A549 (cell line): ENCODE measurements at regions not wholly inside any gene's neighbourhood (a gene's known extent, or its start where the extent isn't known, plus 50 kb on each side); places are given as distances from the start of the nearest gene placed in this dataset.

ENCODE experiments used
- ATAC-seq, 2 experiments: fragments of 200-7000 bp in 1 of 2; fragments of >200 bp in 1 of 2; cut with Nextera tagmentation in 1 of 2; cut with Tn5 transposase in 1 of 2; 3 replicates each; pipeline versions ENCODE4 v1.8.0 to v1.9.1; 2018 to 2020; ENCODE audit warnings: mild to moderate bottlenecking in 1 of 2, moderate library complexity in 1 of 2
- CTCF ChIA-PET: fragments of 300-600 bp; sonication (Branson Sonifier 250); formaldehyde crosslinking; extraction: SDS; loops from one replicate; lab custom pipeline; 2021; ENCODE audit warnings: antibody characterized with exemption, inconsistent platforms; lab: Yijun Ruan, JAX
- POLR2A ChIA-PET: fragments of 350-600 bp; formaldehyde crosslinking; extraction: SDS; loops from one replicate; lab custom pipeline; 2021; ENCODE audit warnings: antibody characterized with exemption, inconsistent platforms; lab: Yijun Ruan, JAX
- DNase-seq, 2 experiments: peaks; one replicate each; pipeline versions ENCODE4 v3.0.0 to v3.0.0-alpha.2; 2011 to 2016; ENCODE audit warnings: low read depth in 1 of 2, low spot score in 1 of 2
- FAIRE-seq: peaks from 2 replicates; lab custom pipeline; 2011; peaks lifted over from hg19 to GRCh38; lab: Jason Lieb, UNC
- H3K27ac ChIP-seq, 2 experiments: fragments of >200 bp; sonication (Bioruptor Twin); formaldehyde crosslinking; 3 replicates each; pipeline ENCODE4 v1.5.1; 2016 to 2017
- H3K4me1 ChIP-seq: fragments of >200 bp; sonication (Bioruptor Twin); formaldehyde crosslinking; 3 replicates; pipeline ENCODE4 v1.6.1; 2016
- H3K4me2 ChIP-seq: fragments of >200 bp; sonication (Bioruptor Twin); formaldehyde crosslinking; 3 replicates; pipeline ENCODE4 v1.6.1; 2016
- H3K4me3 ChIP-seq: fragments of >200 bp; sonication (Bioruptor Twin); formaldehyde crosslinking; 3 replicates; pipeline ENCODE4 v1.5.1; 2016
- H3K9me3 ChIP-seq: fragments of >200 bp; sonication (Bioruptor Twin); formaldehyde crosslinking; 3 replicates; pipeline ENCODE4 v1.6.1; 2016
- ATOH8 ChIP-seq: fragments of 250-450 bp; sonication (Bioruptor Pico); IDR thresholded peaks from 2 replicates; pipeline ENCODE4 v1.5.0; 2020; ENCODE audit warnings: low read depth, mild to moderate bottlenecking, moderate library complexity
- CBX8 ChIP-seq: fragments of 200-600 bp; sonication (generic); IDR thresholded peaks from 2 replicates; pipeline ENCODE4 v1.6.1; 2016
- CTCF ChIP-seq: fragments of >200 bp; sonication (Bioruptor Twin); formaldehyde crosslinking; IDR thresholded peaks from 3 replicates; pipeline ENCODE4 v1.5.1; 2016
- EHF ChIP-seq: fragments of 250-450 bp; sonication (Bioruptor Pico); IDR thresholded peaks from 2 replicates; pipeline ENCODE4 v1.5.0; 2020; ENCODE audit warnings: mild to moderate bottlenecking
- FOSB ChIP-seq: fragments of 250-450 bp; sonication (Bioruptor Pico); IDR thresholded peaks from 2 replicates; pipeline ENCODE4 v1.5.0; 2020; ENCODE audit warnings: mild to moderate bottlenecking, moderate library complexity
- FOSL2 ChIP-seq, 2 experiments: fragments of 450-650 bp in 1 of 2; fragments of >200 bp in 1 of 2; sonication (Bioruptor Twin) in 1 of 2; formaldehyde crosslinking; IDR thresholded peaks; 2 replicates each; pipeline versions ENCODE4 v1.5.0 to v1.6.1; 2016 to 2020; ENCODE audit warnings: mild to moderate bottlenecking in 1 of 2, moderate library complexity in 1 of 2
- FOXS1 ChIP-seq: fragments of 250-450 bp; sonication (Bioruptor Pico); IDR thresholded peaks from 2 replicates; pipeline ENCODE4 v1.5.0; 2020; ENCODE audit warnings: mild to moderate bottlenecking, moderate library complexity
- GATA3 ChIP-seq: IDR thresholded peaks from 2 replicates; pipeline ENCODE4 v1.6.1; 2012; ENCODE audit warnings: borderline replicate concordance
- HDAC2 ChIP-seq: fragments of 200-600 bp; sonication (generic); IDR thresholded peaks from 2 replicates; pipeline ENCODE4 v1.6.1; 2016
- HOXB13 ChIP-seq: fragments of 250-450 bp; sonication (Bioruptor Pico); IDR thresholded peaks from 2 replicates; pipeline ENCODE4 v1.5.0; 2020; ENCODE audit warnings: low read depth, mild to moderate bottlenecking, moderate library complexity
- HOXB5 ChIP-seq: fragments of 250-450 bp; sonication (Bioruptor Pico); IDR thresholded peaks from 2 replicates; pipeline ENCODE4 v1.5.0; 2020; ENCODE audit warnings: mild to moderate bottlenecking, moderate library complexity
- JUN ChIP-seq, 2 experiments: fragments of >200 bp; sonication (Bioruptor Twin); formaldehyde crosslinking; IDR thresholded peaks; 2 replicates in 1 of 2; 3 replicates in 1 of 2; pipeline ENCODE4 v1.6.1; 2016 to 2017
- MAFK ChIP-seq: fragments of 450-650 bp; IDR thresholded peaks from 2 replicates; pipeline ENCODE4 v1.6.1; 2014; ENCODE audit not compliant: partially characterized antibody
- MAX ChIP-seq: IDR thresholded peaks from 2 replicates; pipeline ENCODE4 v1.6.1; 2012
- MYC ChIP-seq: IDR thresholded peaks from 2 replicates; pipeline ENCODE4 v1.6.1; 2012; ENCODE audit warnings: mild to moderate bottlenecking, inconsistent platforms, low read length, improper control_type of control experiment, borderline replicate concordance
- NR3C1 ChIP-seq: fragments of >200 bp; sonication (Bioruptor Twin); formaldehyde crosslinking; IDR thresholded peaks from 3 replicates; pipeline ENCODE4 v1.6.1; 2017
- RCOR1 ChIP-seq: fragments of 150-350 bp; IDR thresholded peaks from 2 replicates; pipeline ENCODE4 v1.6.1; 2014; ENCODE audit warnings: antibody characterized with exemption, low read length, low read depth
- SMC3 ChIP-seq: fragments of >200 bp; sonication (Bioruptor Twin); formaldehyde crosslinking; IDR thresholded peaks from 3 replicates; pipeline ENCODE4 v1.6.1; 2018; ENCODE audit warnings: inconsistent platforms
- TP53 ChIP-seq: fragments of 250-450 bp; sonication (Bioruptor Pico); IDR thresholded peaks from 2 replicates; pipeline ENCODE4 v1.5.0; 2021; ENCODE audit warnings: mild to moderate bottlenecking, moderate library complexity
- WGBS: methylation state at CpG from one replicate; pipeline ENCODE4 v1.1.6; 2017; ENCODE audit errors: missing lambda C conversion rate; 5-methylcytosine and 5-hydroxymethylcytosine counted together

GRCh38 chr2:9093324-9093723, 89.8 kb upstream of the MBOAT2 start:
- Histone ChIP-seq H3K4me2 (no peak overlapping the region), H3K4me3 (no peak overlapping the region), H3K27ac (no peak overlapping the region; a peak in 1 of 6 replicates), H3K4me1 (peaks cover 16% of the 10 kb centered on the region), H3K9me3 (no peaks in the 10 kb centered on the region)
- 86% methylated on average over 3 of the region's 3 CpGs for WGBS
- TF ChIP-seq CTCF, result no peak
- TF ChIP-seq RCOR1, result no peak
- no peak for TF ChIP-seq HDAC2
- no peak for TF ChIP-seq SMC3
- TF ChIP-seq NR3C1, result no peak
- no peak for FAIRE-seq
- ATAC-seq, result no peak
- ChIA-PET POLR2A (interaction anchor here (0.6 kb wide), 1 partner anchor 793 kb away, joined by 5 read pairs; no protein-coding TSS in a partner anchor), CTCF (interaction anchor here (1.2 to 1.7 kb wide), 3 partner anchors 12 to 220 kb away, joined by 4 to 7 read pairs (median 6); no protein-coding TSS in a partner anchor)
- no peak for DNase-seq

- 73% methylated on average over 7 of the region's 7 CpGs for WGBS
- Histone ChIP-seq H3K9me3 (no peaks in the 10 kb centered on the region), H3K4me2 (no peak overlapping the region), H3K4me3 (no peak overlapping the region), H3K4me1 (peaks cover 18% of the 10 kb centered on the region), H3K27ac (peak overlapping the region in 1 of 2 experiments; percentile 19; a peak in 1 of 6 replicates)
- ATAC-seq (no peak; a peak in 1 of 6 replicates), DNase-seq (no peak), FAIRE-seq (peak; percentile 87)
- ChIA-PET POLR2A (interaction anchor here (0.6 kb wide), 1 partner anchor 793 kb away, joined by 5 read pairs; no protein-coding TSS in a partner anchor), CTCF (interaction anchor here (0.5 to 1.7 kb wide), 4 partner anchors 11 to 989 kb away, joined by 4 to 7 read pairs (median 5); no protein-coding TSS in a partner anchor)
- TF ChIP-seq FOXS1 (no peak), JUN (IDR thresholded peaks at IDR 0.05) (no peak), GATA3 (no peak), FOSL2 (IDR thresholded peaks at IDR 0.05) (no peak), FOSL2 (CRISPR knock-in tag; IDR thresholded peaks at IDR 0.05) (no peak), MAFK (no peak), HOXB13 (CRISPR knock-in tag) (no peak), EHF (CRISPR knock-in tag) (no peak), HOXB5 (CRISPR knock-in tag) (no peak), TP53 (CRISPR knock-in tag) (no peak), MAX (no peak), CBX8 (no peak), FOSB (CRISPR knock-in tag) (no peak)
Measured at GRCh38 chr2:9092383-9093282, 89.1 kb upstream of the MBOAT2 start.

- Histone ChIP-seq H3K4me3 (no peak overlapping the region), H3K27ac (no peak overlapping the region), H3K9me3 (no peaks in the 10 kb centered on the region), H3K4me1 (peaks cover 27% of the 10 kb centered on the region), H3K4me2 (peak overlapping the region; percentile 17; the same call in 1 of the 3 replicates)
- TF ChIP-seq ATOH8 (CRISPR knock-in tag), result no peak
- TF ChIP-seq MYC, result no peak
- DNase-seq (no peak), ATAC-seq (peak in 1 of 2 experiments; percentile 16; a peak in 1 of 6 replicates), FAIRE-seq (peak; percentile 18)
- 20% methylated on average over 1 of the region's 1 CpG for WGBS
- ChIA-PET CTCF (interaction anchor here (1.3 to 1.7 kb wide), 2 partner anchors 10 to 218 kb away, joined by 6 to 7 read pairs; no protein-coding TSS in a partner anchor), POLR2A (no interaction called here)
Measured at GRCh38 chr2:9091811-9092210, 88.3 kb upstream of the MBOAT2 start.
